H9 (cell line): ENCODE measurements at regions not wholly inside any gene's neighbourhood (a gene's known extent, or its start where the extent isn't known, plus 50 kb on each side); places are given as distances from the start of the nearest gene placed in this dataset.

Source experiments
- DNase-seq: peaks from one replicate; pipeline ENCODE4 v3.0.0-alpha.2; 2017
- H2AFZ ChIP-seq: one replicate; pipeline ENCODE4 v1.6.1; 2013; ENCODE audit warnings: mild to moderate bottlenecking, low read length, control low read depth, moderate library complexity
- H2AK5ac ChIP-seq: 2 replicates; pipeline ENCODE4 v1.6.1; 2013; ENCODE audit warnings: low read length, control low read depth, mixed read lengths; ENCODE audit not compliant: insufficient read length
- H2BK120ac ChIP-seq: one replicate; pipeline ENCODE4 v1.6.1; 2013; ENCODE audit warnings: low read depth, mild to moderate bottlenecking, low read length, control low read depth, inconsistent platforms; ENCODE audit not compliant: poor library complexity, severe bottlenecking
- H2BK12ac ChIP-seq: 2 replicates; pipeline ENCODE4 v1.6.1; 2013; ENCODE audit warnings: low read length, control low read depth, mixed read lengths, low read depth; ENCODE audit not compliant: insufficient read length
- H2BK15ac ChIP-seq: 2 replicates; pipeline ENCODE4 v1.6.1; 2013; ENCODE audit warnings: low read depth, low read length, control low read depth
- H2BK20ac ChIP-seq: one replicate; pipeline ENCODE4 v1.6.1; 2013; ENCODE audit warnings: low read depth, mild to moderate bottlenecking, low read length, control low read depth, inconsistent platforms; ENCODE audit not compliant: poor library complexity, severe bottlenecking
- H2BK5ac ChIP-seq: 2 replicates; pipeline ENCODE4 v1.6.1; 2013; ENCODE audit warnings: low read length, control low read depth, mixed read lengths; ENCODE audit not compliant: insufficient read length
- H3K14ac ChIP-seq: 2 replicates; pipeline ENCODE4 v1.6.1; 2013; ENCODE audit warnings: low read length, control low read depth; ENCODE audit not compliant: insufficient read depth
- H3K18ac ChIP-seq: 2 replicates; pipeline ENCODE4 v1.6.1; 2013; ENCODE audit warnings: low read depth, mild to moderate bottlenecking, mixed read lengths, low read length, control low read depth; ENCODE audit not compliant: insufficient read length
- H3K23ac ChIP-seq: 2 replicates; pipeline ENCODE4 v1.6.1; 2013; ENCODE audit warnings: low read length, control low read depth, mixed read lengths, low read depth; ENCODE audit not compliant: insufficient read length
- H3K23me2 ChIP-seq: 2 replicates; pipeline ENCODE4 v1.6.1; 2013; ENCODE audit warnings: low read depth, mild to moderate bottlenecking, mixed read lengths, low read length, control low read depth; ENCODE audit not compliant: insufficient read length, poor library complexity, severe bottlenecking
- H3K27ac ChIP-seq: 2 replicates; pipeline ENCODE4 v1.5.1; 2013; ENCODE audit warnings: low read length, control low read depth, mixed read lengths, low read depth; ENCODE audit not compliant: insufficient read length
- H3K27me3 ChIP-seq: 2 replicates; pipeline ENCODE4 v1.6.1; 2013; ENCODE audit warnings: low read length, control low read depth, inconsistent platforms; ENCODE audit not compliant: insufficient read depth
- H3K4ac ChIP-seq: 2 replicates; pipeline ENCODE4 v1.6.1; 2013; ENCODE audit warnings: low read depth, mild to moderate bottlenecking, control low read depth, inconsistent platforms, low read length, moderate library complexity
- H3K4me1 ChIP-seq: 2 replicates; pipeline ENCODE4 v1.6.1; 2013; ENCODE audit warnings: low read length, control low read depth, inconsistent platforms; ENCODE audit not compliant: insufficient read depth
- H3K4me2 ChIP-seq: 2 replicates; pipeline ENCODE4 v1.6.1; 2013; ENCODE audit warnings: low read length, control low read depth, mixed read lengths; ENCODE audit not compliant: insufficient read length, insufficient read depth
- H3K56ac ChIP-seq: 2 replicates; pipeline ENCODE4 v1.6.1; 2013; ENCODE audit warnings: low read depth, mild to moderate bottlenecking, mixed read lengths, low read length, control low read depth; ENCODE audit not compliant: insufficient read length
- H3K79me1 ChIP-seq: 2 replicates; pipeline ENCODE4 v1.6.1; 2013; ENCODE audit warnings: low read depth, mild to moderate bottlenecking, moderate library complexity, low read length, control low read depth, inconsistent platforms; ENCODE audit not compliant: insufficient read depth, poor library complexity, severe bottlenecking
- H3K79me2 ChIP-seq: 2 replicates; pipeline ENCODE4 v1.6.1; 2013; ENCODE audit warnings: low read length, control low read depth, inconsistent platforms; ENCODE audit not compliant: insufficient read depth
- H3K9ac ChIP-seq: 2 replicates; pipeline ENCODE4 v1.6.1; 2013; ENCODE audit warnings: low read length, control low read depth, mixed read lengths; ENCODE audit not compliant: insufficient read length; ENCODE audit errors: extremely low read depth
- H3K9me3 ChIP-seq: one replicate; pipeline ENCODE4 v1.6.1; 2013; ENCODE audit warnings: low read depth, low read length, inconsistent platforms; ENCODE audit not compliant: control insufficient read depth
- H3T11ph ChIP-seq: one replicate; pipeline ENCODE4 v1.6.1; 2013; ENCODE audit warnings: mild to moderate bottlenecking, low read length, control low read depth, inconsistent platforms
- H4K20me1 ChIP-seq: one replicate; pipeline ENCODE4 v1.6.1; 2013; ENCODE audit not compliant: control insufficient read depth, insufficient read length, insufficient read depth
- H4K5ac ChIP-seq: 2 replicates; pipeline ENCODE4 v1.6.1; 2013; ENCODE audit warnings: low read depth, mild to moderate bottlenecking, mixed read lengths, low read length, control low read depth; ENCODE audit not compliant: insufficient read length
- H4K8ac ChIP-seq: replicated peaks from 2 replicates; pipeline ENCODE4 v1.6.1; 2013; ENCODE audit warnings: low read length, control low read depth, mixed read lengths, low read depth; ENCODE audit not compliant: insufficient read length
- H4K91ac ChIP-seq: 2 replicates; pipeline ENCODE4 v1.6.1; 2013; ENCODE audit warnings: low read depth, mild to moderate bottlenecking, moderate library complexity, mixed read lengths, low read length, control low read depth; ENCODE audit not compliant: insufficient read length
- H3K27ac Mint-ChIP-seq, 3 experiments: 2 replicates in 2 of 3; 3 replicates in 1 of 3; pipeline ENCODE4 v1.8.0; 2020 to 2021; ENCODE audit warnings: mixed read lengths in 3 of 3, mild to moderate bottlenecking in 1 of 3, moderate library complexity in 1 of 3
- H3K27me3 Mint-ChIP-seq: 2 replicates; pipeline ENCODE4 v1.8.0; 2021; ENCODE audit warnings: low read depth, mild to moderate bottlenecking, moderate library complexity, mixed read lengths
- H3K36me3 Mint-ChIP-seq, 3 experiments: 2 replicates in 2 of 3; 3 replicates in 1 of 3; pipeline ENCODE4 v1.8.0; 2020 to 2021; ENCODE audit warnings: low read depth in 3 of 3, mixed read lengths in 3 of 3; ENCODE audit not compliant: insufficient read depth in 1 of 3
- H3K4me1 Mint-ChIP-seq, 2 experiments: 2 replicates each; pipeline ENCODE4 v1.8.0; 2020; ENCODE audit warnings: mixed read lengths in 2 of 2
- H3K4me3 Mint-ChIP-seq, 2 experiments: 2 replicates in 1 of 2; 3 replicates in 1 of 2; pipeline ENCODE4 v1.8.0; 2020 to 2021; ENCODE audit warnings: mild to moderate bottlenecking in 2 of 2, mixed read lengths in 2 of 2, moderate library complexity in 1 of 2
- H3K9me3 Mint-ChIP-seq, 2 experiments: 2 replicates in 1 of 2; 3 replicates in 1 of 2; pipeline ENCODE4 v1.8.0; 2020; ENCODE audit warnings: mild to moderate bottlenecking in 2 of 2, mixed read lengths in 2 of 2, moderate library complexity in 1 of 2
- CTCF ChIP-seq: fragments of 200-600 bp; sonication (generic); conservative IDR thresholded peaks from 3 replicates; pipeline ENCODE4 v1.8.0; 2021; ENCODE audit warnings: antibody characterized with exemption, mild to moderate bottlenecking
- WGBS: extraction: QIAGEN DNeasy Blood & Tissue Kit; methylation state at CpG from one replicate; pipeline ENCODE4 v1.1.7; 2013; ENCODE audit warnings: missing lambda C conversion rate, low lambda C conversion rate, mixed read lengths; ENCODE audit not compliant: insufficient read length; ENCODE audit errors: extremely low coverage; 5-methylcytosine and 5-hydroxymethylcytosine counted together

GRCh38 chr15:25233766-25234350 lies 205.0 kb downstream of the UBE3A start:
- WGBS: no CpG with 5 or more reads among the region's 7 CpGs
- peaks cover 4% of the 10 kb centered on the region; the same call in 1 of the 2 replicates for H3K27me3 Mint-ChIP-seq

More at GRCh38 chr15:25233766-25234350, 205.0 kb downstream of the UBE3A start:
- H3K4me2 ChIP-seq: no peak overlapping the region
- Mint-ChIP-seq H3K9me3 (peaks cover 79 to 86% of the 10 kb centered on the region in 2 experiments), H3K4me3 (no peak overlapping the region), H3K27ac (no peak overlapping the region), H3K36me3 (peaks cover 4 to 9% (median 4%) of the 10 kb centered on the region in 3 experiments; a peak in 6 of 7 replicates), H3K4me1 (no peaks in the 10 kb centered on the region)
- no peak overlapping the region for H3K18ac ChIP-seq
- H3K14ac ChIP-seq: no peak overlapping the region
- H3K27me3 ChIP-seq: no peaks in the 10 kb centered on the region
- H3K9me3 ChIP-seq: peaks cover 72% of the 10 kb centered on the region
- H3K23me2 ChIP-seq: no peaks in the 10 kb centered on the region
- DNase-seq: no peak
- no peak overlapping the region for H3K27ac ChIP-seq
- H2BK15ac ChIP-seq: no peak overlapping the region
- H2AFZ ChIP-seq: no peak overlapping the region
- H3K79me2 ChIP-seq: no peaks in the 10 kb centered on the region
- H2AK5ac ChIP-seq: no peak overlapping the region
- H2BK12ac ChIP-seq: no peak overlapping the region
- H3K4ac ChIP-seq: no peak overlapping the region
- H3K9ac ChIP-seq: no peak overlapping the region
- no peak overlapping the region for H4K8ac ChIP-seq
- H3K79me1 ChIP-seq: no peaks in the 10 kb centered on the region
- H3K4me1 ChIP-seq: no peaks in the 10 kb centered on the region
- no peak overlapping the region for H3K56ac ChIP-seq
- no peak overlapping the region for H3K23ac ChIP-seq
- no peak overlapping the region for H2BK5ac ChIP-seq
- no peak overlapping the region for H4K91ac ChIP-seq
- H2BK120ac ChIP-seq: no peak overlapping the region
- H2BK20ac ChIP-seq: no peak overlapping the region
- no peak overlapping the region for H4K5ac ChIP-seq
- H3T11ph ChIP-seq: no peak overlapping the region
- TF ChIP-seq CTCF: no peak
- H4K20me1 ChIP-seq: no peaks in the 10 kb centered on the region
